Small intestine (tissue), 7 donors: ENCODE measurements at regions not wholly inside any gene's neighbourhood (a gene's known extent, or its start where the extent isn't known, plus 50 kb on each side); places are given as distances from the start of the nearest gene placed in this dataset.

Source experiments
- DNase-seq, 2 donors: peaks; one replicate each; pipeline versions ENCODE4 v3.0.0 to v3.0.0-alpha.2; 2013
- FAIRE-seq: peaks from 2 replicates; lab custom pipeline; 2012; peaks lifted over from hg19 to GRCh38; lab: Jason Lieb, UNC
- H3K27ac ChIP-seq, 3 donors: one replicate each; pipeline ENCODE4 v1.5.1; 2013; ENCODE audit warnings: low read length in 2 of 3, mild to moderate bottlenecking in 2 of 3, control low read depth in 1 of 3, inconsistent platforms in 1 of 3, low read depth in 1 of 3, moderate library complexity in 1 of 3
- H3K27me3 ChIP-seq, 3 donors: one replicate each; pipeline ENCODE4 v1.6.1; 2013; ENCODE audit warnings: low read length in 3 of 3, inconsistent platforms in 1 of 3; ENCODE audit not compliant: control insufficient read depth in 3 of 3, insufficient read depth in 3 of 3
- H3K36me3 ChIP-seq, 3 donors: one replicate each; pipeline ENCODE4 v1.6.1; 2013; ENCODE audit warnings: low read length in 3 of 3, inconsistent platforms in 1 of 3, low read depth in 1 of 3, mild to moderate bottlenecking in 1 of 3, moderate library complexity in 1 of 3; ENCODE audit not compliant: control insufficient read depth in 3 of 3, insufficient read depth in 2 of 3
- H3K4me1 ChIP-seq, 3 donors: one replicate each; pipeline ENCODE4 v1.6.1; 2013; ENCODE audit warnings: low read length in 2 of 3, inconsistent platforms in 1 of 3, low read depth in 1 of 3, mild to moderate bottlenecking in 1 of 3, moderate library complexity in 1 of 3; ENCODE audit not compliant: control insufficient read depth in 3 of 3, insufficient read depth in 2 of 3
- H3K4me3 ChIP-seq, 3 donors: one replicate each; pipeline ENCODE4 v1.5.1; 2013; ENCODE audit warnings: low read length in 3 of 3, control low read depth in 1 of 3, inconsistent platforms in 1 of 3, low read depth in 1 of 3, mild to moderate bottlenecking in 1 of 3, moderate library complexity in 1 of 3
- H3K9me3 ChIP-seq, 2 donors: one replicate each; pipeline ENCODE4 v1.6.1; 2013; ENCODE audit warnings: low read depth in 1 of 2, low read length in 1 of 2; ENCODE audit not compliant: control insufficient read depth in 2 of 2, insufficient read depth in 1 of 2
- WGBS, 3 donors: extraction: QIAGEN DNeasy Blood & Tissue Kit; methylation state at CpG; one replicate each; pipeline ENCODE4 v1.1.7; 2013; 5-methylcytosine and 5-hydroxymethylcytosine counted together
- donor health status: healthy with polysubstance abuse.
- donor health status: control.
- donor health status: control.
- donor health status: Bipolar disorder and iron deficiency.
- donor health status: healthy.

GRCh38 chr1:81703756-81704463, 96.8 kb upstream of the ADGRL2 start:
- DNase-seq: peak in 1 of 2 donors; percentile 36
- Histone ChIP-seq H3K27me3 (no peaks in the 10 kb centered on the region), H3K9me3 (no peaks in the 10 kb centered on the region), H3K4me3 (no peak overlapping the region), H3K36me3 (no peaks in the 10 kb centered on the region), H3K4me1 (peaks cover 0 to 14% (median 0%) of the 10 kb centered on the region in 3 donors), H3K27ac (no peak overlapping the region)
- 89 to 93% (median 89%) methylated on average over 5 of the region's 5 CpGs for WGBS, 3 donors
- FAIRE-seq: no peak

GRCh38 chr1:81703391-81703755, 97.4 kb upstream of the ADGRL2 start:
- H3K4me3 ChIP-seq: no peak overlapping the region
- peak in 1 of 2 donors; percentile 29 for DNase-seq
- no peaks in the 10 kb centered on the region for H3K9me3 ChIP-seq
- peak overlapping the region in 1 of 3 donors; percentile 21 for H3K27ac ChIP-seq
- no peaks in the 10 kb centered on the region for H3K36me3 ChIP-seq
- 55 to 63% (median 59%) methylated on average over 3 of the region's 3 CpGs for WGBS, 3 donors
- H3K27me3 ChIP-seq: no peaks in the 10 kb centered on the region
- H3K4me1 ChIP-seq: peaks cover 0 to 14% (median 0%) of the 10 kb centered on the region in 3 donors
- no peak for FAIRE-seq

GRCh38 chr1:81702903-81703302, 97.8 kb upstream of the ADGRL2 start:
- WGBS, 3 donors: 91 to 93% (median 92%) methylated on average over 4 of the region's 4 CpGs
- H3K9me3 ChIP-seq: no peaks in the 10 kb centered on the region
- no peaks in the 10 kb centered on the region for H3K27me3 ChIP-seq
- no peak for DNase-seq
- FAIRE-seq: no peak
- peaks cover 0 to 14% (median 0%) of the 10 kb centered on the region in 3 donors for H3K4me1 ChIP-seq
- no peak overlapping the region for H3K4me3 ChIP-seq
- no peak overlapping the region for H3K27ac ChIP-seq
- no peaks in the 10 kb centered on the region for H3K36me3 ChIP-seq

GRCh38 chr1:81702079-81702715, 98.5 kb upstream of the ADGRL2 start:
- DNase-seq (no peak), FAIRE-seq (no peak)
- H3K4me1 ChIP-seq: peaks cover 0 to 14% (median 0%) of the 10 kb centered on the region in 3 donors
- no peak overlapping the region for H3K27ac ChIP-seq
- H3K4me3 ChIP-seq: no peak overlapping the region
- 87 to 93% (median 88%) methylated on average over 2 of the region's 2 CpGs for WGBS, 3 donors
- no peaks in the 10 kb centered on the region for H3K9me3 ChIP-seq
- H3K36me3 ChIP-seq: no peaks in the 10 kb centered on the region
- no peaks in the 10 kb centered on the region for H3K27me3 ChIP-seq

GRCh38 chr1:81700728-81701470, 99.8 kb upstream of the ADGRL2 start:
- H3K9me3 ChIP-seq: no peaks in the 10 kb centered on the region
- peaks cover 0 to 14% (median 0%) of the 10 kb centered on the region in 3 donors for H3K4me1 ChIP-seq
- H3K4me3 ChIP-seq: no peak overlapping the region
- 81 to 88% (median 84%) methylated on average over 7 of the region's 7 CpGs for WGBS, 3 donors
- no peaks in the 10 kb centered on the region for H3K27me3 ChIP-seq
- no peak for FAIRE-seq
- DNase-seq: no peak
- no peak overlapping the region for H3K27ac ChIP-seq
- no peaks in the 10 kb centered on the region for H3K36me3 ChIP-seq

DNA sequence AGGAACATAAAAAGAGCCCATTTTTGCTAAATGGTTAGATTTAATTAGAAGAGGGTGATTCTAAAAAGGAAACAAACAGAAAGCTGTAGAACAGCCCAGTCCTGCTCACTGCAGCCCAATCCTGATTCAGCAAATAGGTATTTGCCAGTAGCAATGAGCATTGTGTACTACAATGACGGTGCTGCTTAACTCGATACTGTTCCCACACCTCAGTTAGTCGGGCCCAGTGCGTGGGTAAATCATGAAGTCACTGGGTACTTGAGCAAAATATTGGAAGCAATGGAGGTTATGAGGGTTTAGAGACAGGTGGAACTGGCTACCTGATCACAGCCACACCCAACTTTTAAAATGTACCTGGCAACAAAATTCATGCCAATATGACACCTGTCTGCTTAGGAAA, 101.5 kb upstream of the ADGRL2 start:
- H3K36me3 ChIP-seq: no peaks in the 10 kb centered on the region
- 31 to 77% (median 46%) methylated on average over 4 of the region's 4 CpGs for WGBS, 3 donors
- no peaks in the 10 kb centered on the region for H3K9me3 ChIP-seq
- H3K27me3 ChIP-seq: no peaks in the 10 kb centered on the region
- H3K27ac ChIP-seq: no peak overlapping the region
- H3K4me3 ChIP-seq: no peak overlapping the region
- H3K4me1 ChIP-seq: peaks cover 0 to 12% (median 0%) of the 10 kb centered on the region in 3 donors
- FAIRE-seq (no peak), DNase-seq (no peak)

- Histone ChIP-seq H3K4me3 (no peak overlapping the region), H3K27ac (no peak overlapping the region), H3K4me1 (no peaks in the 10 kb centered on the region), H3K36me3 (no peaks in the 10 kb centered on the region), H3K27me3 (no peaks in the 10 kb centered on the region), H3K9me3 (no peaks in the 10 kb centered on the region)
- DNase-seq (no peak), FAIRE-seq (no peak)
- WGBS, 3 donors: 63 to 84% (median 68%) methylated on average over 3 of the region's 3 CpGs
Measured at GRCh38 chr1:81695741-81696140, 105.0 kb upstream of the ADGRL2 start.

- WGBS, 3 donors: 75 to 84% (median 80%) methylated on average over 2 of the region's 2 CpGs
- DNase-seq: no peak
- FAIRE-seq: no peak
- H3K27ac ChIP-seq: no peak overlapping the region
- no peaks in the 10 kb centered on the region for H3K4me1 ChIP-seq
- no peaks in the 10 kb centered on the region for H3K27me3 ChIP-seq
- H3K36me3 ChIP-seq: no peaks in the 10 kb centered on the region
- H3K9me3 ChIP-seq: no peaks in the 10 kb centered on the region
- H3K4me3 ChIP-seq: no peak overlapping the region
Measured at GRCh38 chr1:81693316-81693715, 107.4 kb upstream of the ADGRL2 start.
